ENCODE measurements at regions not wholly inside any gene's neighbourhood (a gene's known extent, or its start where the extent isn't known, plus 50 kb on each side); places are given as distances from the start of the nearest gene placed in this dataset.

- TF ChIP-seq CTCF (IDR thresholded peaks at IDR 0.05; ENCODE audit: poor library complexity) (no peak), EZH2phosphoT487 (IDR thresholded peaks at IDR 0.05; ENCODE audit: low read depth, severe bottlenecking, unreplicated experiment) (no peak)
Observed at GRCh38 chr13:53569453-53569852, 540.8 kb downstream of the OLFM4 start.
